Renal pelvis (tissue), 1 donor: ENCODE measurements at regions not wholly inside any gene's neighbourhood (a gene's known extent, or its start where the extent isn't known, plus 50 kb on each side); places are given as distances from the start of the nearest gene placed in this dataset.
A peak's percentile ranks its signal among the peaks of the same experiment; 100 is the strongest.
"Not testable (repeated sequence)": the region's sequence is repeated elsewhere in the genome, so short reads cannot be mapped to it uniquely, and the experiment has no call there.

Experiments used
- DNase-seq: peaks from one replicate; pipeline ENCODE4 v3.0.0-alpha.2; 2013

- DNase-seq, result peak; percentile 42
Measured at GRCh38 chr12:41663598-41664265, 475.6 kb downstream of the PDZRN4 start.

GRCh38 chr12:41661141-41661765 is 473.1 kb downstream of the PDZRN4 start:
- DNase-seq, result no peak

GRCh38 chr12:41656454-41656853 is 468.3 kb downstream of the PDZRN4 start:
- DNase-seq, result no peak

- DNase-seq, result no peak
Measured at GRCh38 chr12:41653386-41654326, 465.5 kb downstream of the PDZRN4 start.

GRCh38 chr12:41652981-41653380 is 464.9 kb downstream of the PDZRN4 start:
- DNase-seq, result no peak

- no peak for DNase-seq
Measured at GRCh38 chr12:41645624-41646023, 457.5 kb downstream of the PDZRN4 start.

- DNase-seq, result not testable (repeated sequence)
Measured at GRCh38 chr12:41642808-41643207, 454.7 kb downstream of the PDZRN4 start.

GRCh38 chr12:41636653-41637052 is 448.5 kb downstream of the PDZRN4 start:
- DNase-seq, result no peak

GRCh38 chr12:41635626-41636364 is 447.7 kb downstream of the PDZRN4 start:
- no peak for DNase-seq

- no peak for DNase-seq
Measured at GRCh38 chr12:41634091-41634490, 446.0 kb downstream of the PDZRN4 start.

GRCh38 chr12:41629611-41630010 is 441.5 kb downstream of the PDZRN4 start:
- DNase-seq, result no peak

- DNase-seq, result no peak
Measured at GRCh38 chr12:41627476-41627875, 439.4 kb downstream of the PDZRN4 start.

GRCh38 chr12:41624571-41624970 is 436.5 kb downstream of the PDZRN4 start:
- no peak for DNase-seq
